Fibroblast of lung (primary cell): ENCODE measurements at regions not wholly inside any gene's neighbourhood (a gene's known extent, or its start where the extent isn't known, plus 50 kb on each side); places are given as distances from the start of the nearest gene placed in this dataset.

Experiments used
- DNase-seq, 2 donors: peaks; one replicate each; pipeline versions ENCODE4 v3.0.0 to v3.0.0-alpha.2; 2010; ENCODE audit warnings: low read depth in 2 of 2
- H2AFZ ChIP-seq: 2 replicates; pipeline ENCODE4 v1.5.1; 2012; ENCODE audit warnings: low read length, control low read depth, inconsistent platforms
- H3K27ac ChIP-seq: 2 replicates; pipeline ENCODE4 v1.5.1; 2011; ENCODE audit warnings: low read length, control low read depth; ENCODE audit not compliant: insufficient read depth
- H3K27me3 ChIP-seq: 2 replicates; pipeline ENCODE4 v1.5.1; 2011; ENCODE audit warnings: mild to moderate bottlenecking, low read length; ENCODE audit not compliant: control insufficient read depth, insufficient read depth
- H3K36me3 ChIP-seq: 2 replicates; pipeline ENCODE4 v1.5.1; 2011; ENCODE audit warnings: low read length; ENCODE audit not compliant: control insufficient read depth, insufficient read depth
- H3K4me1 ChIP-seq: 2 replicates; pipeline ENCODE4 v1.5.1; 2011; ENCODE audit warnings: low read length; ENCODE audit not compliant: control insufficient read depth, insufficient read depth; ENCODE audit errors: extremely low read depth
- H3K4me2 ChIP-seq: 2 replicates; pipeline ENCODE4 v1.5.1; 2011; ENCODE audit warnings: low read length, control low read depth; ENCODE audit not compliant: insufficient read depth; ENCODE audit errors: extremely low read depth
- H3K4me3 ChIP-seq, 4 experiments: fragments of 200-600 bp in 1 of 4; sonication (generic) in 1 of 4; replicated peaks in 1 of 4; 2 replicates each; pipeline ENCODE4 v1.5.1; 2011 to 2016; ENCODE audit warnings: low read length in 4 of 4, low read depth in 3 of 4, mild to moderate bottlenecking in 3 of 4, control low read depth in 2 of 4, inconsistent platforms in 1 of 4, mixed read lengths in 1 of 4; ENCODE audit not compliant: insufficient read depth in 1 of 4; ENCODE audit errors: control extremely low read depth in 1 of 4
- H3K79me2 ChIP-seq: 2 replicates; pipeline ENCODE4 v1.5.1; 2012; ENCODE audit warnings: mild to moderate bottlenecking, low read length, inconsistent platforms; ENCODE audit not compliant: control insufficient read depth, insufficient read depth
- H3K9ac ChIP-seq: 2 replicates; pipeline ENCODE4 v1.5.1; 2011; ENCODE audit warnings: mild to moderate bottlenecking, low read length, control low read depth; ENCODE audit not compliant: insufficient read depth
- H3K9me3 ChIP-seq: 2 replicates; pipeline ENCODE4 v1.5.1; 2012; ENCODE audit warnings: low read depth, low read length; ENCODE audit not compliant: control insufficient read depth, insufficient read depth
- H4K20me1 ChIP-seq: 2 replicates; pipeline ENCODE4 v1.5.1; 2011; ENCODE audit warnings: low read length; ENCODE audit not compliant: control insufficient read depth, insufficient read depth; ENCODE audit errors: extremely low read depth
- EZH2 ChIP-seq: IDR thresholded peaks from 2 replicates; pipeline ENCODE4 v1.5.1; 2012; ENCODE audit warnings: low read length, control low read depth, mild to moderate bottlenecking; ENCODE audit errors: missing control alignments
- TF ChIP-seq, protein P1 (sequence below), 2 donors: IDR thresholded peaks in 1 of 2; conservative IDR thresholded peaks in 1 of 2; 1 replicate in 1 of 2; 2 replicates in 1 of 2; pipeline ENCODE4 v1.5.1; 2011 to 2012; ENCODE audit warnings: low read length in 2 of 2, control low read depth in 1 of 2, inconsistent platforms in 1 of 2, low read depth in 1 of 2, mild to moderate bottlenecking in 1 of 2

DNA sequence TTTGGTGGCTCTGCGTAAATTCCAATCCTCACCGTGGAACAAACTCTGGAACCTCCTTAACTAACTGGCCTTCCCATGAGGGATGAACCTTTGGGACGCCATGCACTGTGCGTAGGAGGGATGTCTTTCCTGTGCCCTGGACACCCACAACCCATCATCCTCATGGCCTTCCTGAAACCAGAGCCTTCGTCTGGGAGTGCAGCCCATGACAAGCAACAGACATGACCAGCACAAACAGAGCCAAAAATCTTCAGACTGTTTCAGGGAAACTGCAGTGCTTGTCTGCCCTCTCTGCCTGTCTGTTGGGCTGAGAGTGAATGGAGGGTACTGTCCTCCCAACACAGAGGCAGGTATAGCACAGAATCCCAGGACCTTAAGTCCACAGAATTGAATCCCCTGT lies 61.1 kb upstream of the BOC start:
- Histone ChIP-seq H2AFZ (no peak overlapping the region), H3K79me2 (no peaks in the 10 kb centered on the region), H3K36me3 (no peaks in the 10 kb centered on the region), H4K20me1 (no peaks in the 10 kb centered on the region), H3K27me3 (no peaks in the 10 kb centered on the region), H3K4me2 (no peak overlapping the region), H3K4me3 (no peak overlapping the region), H3K27ac (no peak overlapping the region), H3K9me3 (no peaks in the 10 kb centered on the region), H3K4me1 (no peaks in the 10 kb centered on the region), H3K9ac (no peak overlapping the region)
- DNase-seq, result no peak
- TF ChIP-seq, protein P1, sequence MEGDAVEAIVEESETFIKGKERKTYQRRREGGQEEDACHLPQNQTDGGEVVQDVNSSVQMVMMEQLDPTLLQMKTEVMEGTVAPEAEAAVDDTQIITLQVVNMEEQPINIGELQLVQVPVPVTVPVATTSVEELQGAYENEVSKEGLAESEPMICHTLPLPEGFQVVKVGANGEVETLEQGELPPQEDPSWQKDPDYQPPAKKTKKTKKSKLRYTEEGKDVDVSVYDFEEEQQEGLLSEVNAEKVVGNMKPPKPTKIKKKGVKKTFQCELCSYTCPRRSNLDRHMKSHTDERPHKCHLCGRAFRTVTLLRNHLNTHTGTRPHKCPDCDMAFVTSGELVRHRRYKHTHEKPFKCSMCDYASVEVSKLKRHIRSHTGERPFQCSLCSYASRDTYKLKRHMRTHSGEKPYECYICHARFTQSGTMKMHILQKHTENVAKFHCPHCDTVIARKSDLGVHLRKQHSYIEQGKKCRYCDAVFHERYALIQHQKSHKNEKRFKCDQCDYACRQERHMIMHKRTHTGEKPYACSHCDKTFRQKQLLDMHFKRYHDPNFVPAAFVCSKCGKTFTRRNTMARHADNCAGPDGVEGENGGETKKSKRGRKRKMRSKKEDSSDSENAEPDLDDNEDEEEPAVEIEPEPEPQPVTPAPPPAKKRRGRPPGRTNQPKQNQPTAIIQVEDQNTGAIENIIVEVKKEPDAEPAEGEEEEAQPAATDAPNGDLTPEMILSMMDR (conservative IDR thresholded peaks at IDR 0.05 in 1 of 2, IDR thresholded peaks at IDR 0.05 in 1 of 2; ENCODE audit: low read depth in 1 of 2, low read length in 2 of 2), result no peak
- no peak for TF ChIP-seq EZH2

DNA sequence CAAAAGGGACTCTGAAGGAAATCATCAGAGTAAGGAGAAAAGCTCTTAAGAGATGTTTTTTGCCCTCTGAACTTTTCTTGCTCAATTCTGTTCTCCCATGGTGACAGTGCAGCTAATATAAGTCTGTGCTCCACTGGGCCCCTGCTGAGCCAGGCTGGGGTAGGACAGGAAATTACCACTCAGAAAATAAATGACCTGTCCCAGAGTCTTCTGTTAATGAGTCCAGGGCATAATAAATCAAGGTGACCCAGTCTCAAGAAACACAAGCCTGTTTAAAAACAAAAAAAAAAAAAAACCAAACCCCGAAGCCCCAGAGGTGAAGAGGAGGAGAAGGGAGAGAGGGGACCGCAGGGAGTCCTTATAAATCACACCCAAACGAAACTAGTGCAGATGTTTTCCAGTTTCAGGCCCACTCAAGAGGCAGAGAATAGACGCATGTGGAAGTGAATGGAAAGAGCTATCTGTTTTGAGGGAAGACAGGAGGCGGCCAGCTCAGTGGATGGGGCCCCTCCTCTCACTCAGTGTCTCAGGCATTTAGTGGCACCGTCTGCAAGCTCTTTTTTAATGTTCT lies 59.8 kb upstream of the BOC start:
- H3K4me1 ChIP-seq, result no peaks in the 10 kb centered on the region
- H3K9me3 ChIP-seq, result no peaks in the 10 kb centered on the region
- H3K4me2 ChIP-seq, result no peak overlapping the region
- H3K27ac ChIP-seq, result no peak overlapping the region
- H3K79me2 ChIP-seq, result no peaks in the 10 kb centered on the region
- no peak overlapping the region for H3K9ac ChIP-seq
- H4K20me1 ChIP-seq, result no peaks in the 10 kb centered on the region
- H2AFZ ChIP-seq, result no peak overlapping the region
- no peaks in the 10 kb centered on the region for H3K36me3 ChIP-seq
- no peaks in the 10 kb centered on the region for H3K27me3 ChIP-seq
- H3K4me3 ChIP-seq, result no peak overlapping the region
- TF ChIP-seq, protein P1 (conservative IDR thresholded peaks at IDR 0.05 in 1 of 2, IDR thresholded peaks at IDR 0.05 in 1 of 2; ENCODE audit: low read depth in 1 of 2, low read length in 2 of 2), result no peak
- TF ChIP-seq EZH2, result no peak
- peak; percentile 43 to 74 for DNase-seq

DNA sequence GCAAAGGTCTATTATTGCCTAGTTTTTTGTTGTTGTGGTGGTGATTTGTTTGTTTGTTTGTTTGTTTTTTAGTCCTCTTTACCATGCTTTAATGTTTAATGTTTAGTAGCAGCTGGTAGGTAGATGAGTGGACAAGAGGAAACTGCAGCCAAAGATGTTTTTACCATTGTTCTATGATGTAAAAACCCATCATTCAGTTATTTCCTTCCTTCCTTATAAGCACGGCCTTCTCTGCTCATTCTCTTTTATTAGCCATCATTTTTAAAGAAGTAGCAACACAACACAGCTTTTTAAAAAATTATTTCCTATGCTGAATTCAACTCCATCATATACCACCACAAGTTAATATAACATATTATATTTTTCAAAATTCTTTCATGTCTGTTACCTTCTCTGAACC lies 58.5 kb upstream of the BOC start:
- Histone ChIP-seq H3K9ac (no peak overlapping the region), H3K4me2 (no peak overlapping the region), H3K79me2 (no peaks in the 10 kb centered on the region), H3K4me3 (no peak overlapping the region), H3K36me3 (no peaks in the 10 kb centered on the region), H3K4me1 (no peaks in the 10 kb centered on the region), H3K9me3 (no peaks in the 10 kb centered on the region), H3K27me3 (no peaks in the 10 kb centered on the region), H4K20me1 (no peaks in the 10 kb centered on the region), H2AFZ (no peak overlapping the region), H3K27ac (no peak overlapping the region)
- DNase-seq, result no peak
- TF ChIP-seq, protein P1 (conservative IDR thresholded peaks at IDR 0.05 in 1 of 2, IDR thresholded peaks at IDR 0.05 in 1 of 2; ENCODE audit: low read depth in 1 of 2, low read length in 2 of 2), result no peak
- TF ChIP-seq EZH2, result no peak
